Left ventricle myocardium inferior (tissue), 1 donor: ENCODE measurements at regions not wholly inside any gene's neighbourhood (a gene's known extent, or its start where the extent isn't known, plus 50 kb on each side); places are given as distances from the start of the nearest gene placed in this dataset.
A peak's percentile ranks its signal among the peaks of the same experiment; 100 is the strongest.

Source experiments
- DNase-seq: peaks from one replicate; pipeline ENCODE4 v3.0.0-alpha.2; 2020
- H3K27ac ChIP-seq: fragments of 200-600 bp; replicated peaks from 2 replicates; pipeline ENCODE4 v1.8.0; 2021
- H3K27me3 ChIP-seq: fragments of 200-600 bp; 2 replicates; pipeline ENCODE4 v1.8.0; 2021; ENCODE audit warnings: low read depth
- H3K36me3 ChIP-seq: fragments of 200-600 bp; 2 replicates; pipeline ENCODE4 v1.8.0; 2021
- H3K4me1 ChIP-seq: fragments of 200-600 bp; 2 replicates; pipeline ENCODE4 v1.8.0; 2021
- H3K4me3 ChIP-seq: fragments of 200-600 bp; 2 replicates; pipeline ENCODE4 v1.8.0; 2021; ENCODE audit warnings: mild to moderate bottlenecking, moderate library complexity
- H3K9me3 ChIP-seq: fragments of 200-600 bp; replicated peaks from 2 replicates; pipeline ENCODE4 v1.8.0; 2021
- intact Hi-C: fragments of 100-400 bp; cut with micrococcal nuclease; formaldehyde crosslinking; loops from one replicate; pipeline ENCODE4 v1.11.0; 2022
- TF ChIP-seq, protein P1 (sequence below): fragments of 200-600 bp; IDR thresholded peaks from 2 replicates; pipeline ENCODE4 v1.8.0; 2021; ENCODE audit warnings: antibody characterized with exemption, mild to moderate bottlenecking, borderline replicate concordance
- donor health status: DM: no; HTN: yes; CAD: no; lungs with severe emphysema.

DNA sequence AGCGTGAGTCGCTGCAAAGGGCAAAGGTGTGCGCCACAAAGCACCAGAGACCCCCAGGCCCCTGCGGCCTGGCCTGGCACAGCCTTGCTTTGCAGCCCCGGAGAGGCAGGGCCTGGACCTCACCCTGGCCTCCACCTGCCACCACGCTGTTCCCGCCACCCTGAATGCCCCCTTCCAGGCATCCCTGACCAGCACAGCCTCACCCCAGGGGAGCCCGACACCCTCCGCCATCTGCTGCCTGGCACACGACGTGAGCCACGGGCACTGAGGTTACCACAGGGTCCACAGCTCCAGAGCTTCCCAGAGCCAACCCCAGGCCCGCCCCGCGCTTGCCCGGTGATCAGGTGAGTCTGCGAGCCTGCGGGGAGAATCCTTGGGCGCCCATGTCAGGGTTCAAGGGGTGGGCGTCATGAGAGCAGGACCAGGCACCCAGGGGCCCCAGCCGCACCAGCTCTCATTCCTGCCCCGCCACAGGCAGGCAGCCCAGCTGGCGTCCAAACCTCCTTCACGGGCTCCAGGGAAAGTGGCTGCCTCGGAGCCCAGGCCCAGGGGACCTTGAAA is 171.3 kb downstream of the BRD1 start:
- H3K4me1 ChIP-seq = peaks cover 35% of the 10 kb centered on the region
- peaks cover 44% of the 10 kb centered on the region for H3K27me3 ChIP-seq
- no peak for DNase-seq
- TF ChIP-seq, protein P1, sequence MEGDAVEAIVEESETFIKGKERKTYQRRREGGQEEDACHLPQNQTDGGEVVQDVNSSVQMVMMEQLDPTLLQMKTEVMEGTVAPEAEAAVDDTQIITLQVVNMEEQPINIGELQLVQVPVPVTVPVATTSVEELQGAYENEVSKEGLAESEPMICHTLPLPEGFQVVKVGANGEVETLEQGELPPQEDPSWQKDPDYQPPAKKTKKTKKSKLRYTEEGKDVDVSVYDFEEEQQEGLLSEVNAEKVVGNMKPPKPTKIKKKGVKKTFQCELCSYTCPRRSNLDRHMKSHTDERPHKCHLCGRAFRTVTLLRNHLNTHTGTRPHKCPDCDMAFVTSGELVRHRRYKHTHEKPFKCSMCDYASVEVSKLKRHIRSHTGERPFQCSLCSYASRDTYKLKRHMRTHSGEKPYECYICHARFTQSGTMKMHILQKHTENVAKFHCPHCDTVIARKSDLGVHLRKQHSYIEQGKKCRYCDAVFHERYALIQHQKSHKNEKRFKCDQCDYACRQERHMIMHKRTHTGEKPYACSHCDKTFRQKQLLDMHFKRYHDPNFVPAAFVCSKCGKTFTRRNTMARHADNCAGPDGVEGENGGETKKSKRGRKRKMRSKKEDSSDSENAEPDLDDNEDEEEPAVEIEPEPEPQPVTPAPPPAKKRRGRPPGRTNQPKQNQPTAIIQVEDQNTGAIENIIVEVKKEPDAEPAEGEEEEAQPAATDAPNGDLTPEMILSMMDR = no peak
- no peaks in the 10 kb centered on the region for H3K36me3 ChIP-seq
- H3K9me3 ChIP-seq = peaks cover 9% of the 10 kb centered on the region
- peak overlapping the region; percentile 91 for H3K27ac ChIP-seq
- H3K4me3 ChIP-seq = peak overlapping the region; percentile 70
- intact Hi-C loops = no loop called here

DNA sequence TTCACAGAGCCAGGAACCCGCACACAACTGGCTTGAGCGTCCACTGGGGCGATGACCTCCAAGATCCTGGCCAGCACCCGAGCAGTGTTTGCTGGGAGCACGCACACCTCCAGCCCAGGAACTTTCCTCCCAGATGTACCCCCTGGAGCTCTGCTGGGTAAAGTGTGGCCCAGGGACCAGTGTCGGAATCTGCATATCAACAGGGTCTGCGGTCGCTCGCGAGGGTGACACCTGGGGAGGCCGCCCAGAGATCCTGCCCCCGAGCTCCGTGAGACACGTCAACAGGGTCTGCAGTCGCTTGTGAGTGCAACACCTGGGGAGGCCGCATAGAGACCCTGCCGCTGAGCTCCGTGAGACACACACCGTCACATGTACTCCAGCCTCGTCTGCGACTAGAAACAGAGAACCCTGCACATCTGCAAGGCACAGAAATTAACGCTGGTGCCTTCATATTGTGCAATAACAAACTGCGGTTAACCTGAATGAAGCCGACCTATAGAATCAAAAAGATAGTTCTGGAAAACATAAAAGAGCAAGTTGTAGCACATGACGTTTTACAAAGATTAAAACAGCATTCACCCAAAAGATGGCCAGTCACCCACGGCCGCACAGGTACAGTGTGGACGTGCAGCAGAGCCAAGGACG is 172.4 kb downstream of the BRD1 start:
- Histone ChIP-seq H3K27ac (no peak overlapping the region), H3K4me3 (peak overlapping the region; percentile 70), H3K27me3 (peaks cover 41% of the 10 kb centered on the region), H3K4me1 (peaks cover 35% of the 10 kb centered on the region), H3K9me3 (peaks cover 14% of the 10 kb centered on the region), H3K36me3 (no peaks in the 10 kb centered on the region)
- DNase-seq = no peak
- TF ChIP-seq, protein P1 = no peak
- intact Hi-C loops = no loop called here

DNA sequence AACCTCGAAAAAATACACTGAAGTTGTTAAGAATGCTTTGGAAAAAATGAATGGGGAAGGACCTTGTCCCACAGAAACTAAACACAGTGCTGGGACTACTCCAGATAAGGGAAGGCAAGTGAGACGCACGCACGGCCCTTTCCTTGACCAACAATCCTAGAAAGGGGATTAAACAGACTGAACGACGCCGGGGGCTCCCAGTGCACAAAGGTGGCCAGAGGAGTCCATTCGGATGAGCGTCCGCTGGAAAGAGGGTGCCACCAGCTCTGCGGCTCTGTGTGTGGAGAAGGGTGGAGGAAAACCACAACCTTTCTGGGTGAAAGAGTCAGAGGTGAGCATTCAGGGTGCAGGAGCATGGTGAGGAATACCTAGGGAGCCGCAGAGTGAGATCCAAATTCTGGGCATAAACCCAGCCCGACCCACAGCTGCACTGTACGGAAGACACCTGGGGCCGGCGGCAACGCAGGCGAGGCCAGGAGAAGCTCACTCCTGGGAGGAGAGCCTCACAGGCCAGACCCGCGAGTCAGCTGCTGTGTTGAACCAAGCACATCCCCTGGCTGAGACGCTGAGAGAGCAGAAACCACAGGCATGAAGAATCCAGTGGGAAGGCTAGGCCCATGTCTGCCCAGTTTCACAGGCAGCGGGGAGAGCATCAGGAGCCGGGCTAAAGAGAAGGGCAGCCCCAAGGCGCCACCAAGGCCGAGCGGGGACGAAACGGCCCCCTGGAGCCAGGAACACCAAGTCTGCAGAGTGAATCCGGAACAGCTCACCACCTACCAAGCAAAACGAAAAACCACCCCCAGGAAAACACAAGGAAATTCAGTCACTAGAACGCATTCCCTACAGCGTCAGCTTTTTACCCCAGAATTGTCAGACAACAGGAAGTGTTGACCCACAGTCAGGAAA is 177.1 kb downstream of the BRD1 start:
- no peak overlapping the region for H3K27ac ChIP-seq
- TF ChIP-seq, protein P1 = no peak
- H3K9me3 ChIP-seq = peaks cover 14% of the 10 kb centered on the region
- H3K36me3 ChIP-seq = no peaks in the 10 kb centered on the region
- intact Hi-C loops = no loop called here
- DNase-seq = peak; percentile 6
- peaks cover 54% of the 10 kb centered on the region for H3K27me3 ChIP-seq
- no peak overlapping the region for H3K4me3 ChIP-seq
- H3K4me1 ChIP-seq = peaks cover 15% of the 10 kb centered on the region

DNA sequence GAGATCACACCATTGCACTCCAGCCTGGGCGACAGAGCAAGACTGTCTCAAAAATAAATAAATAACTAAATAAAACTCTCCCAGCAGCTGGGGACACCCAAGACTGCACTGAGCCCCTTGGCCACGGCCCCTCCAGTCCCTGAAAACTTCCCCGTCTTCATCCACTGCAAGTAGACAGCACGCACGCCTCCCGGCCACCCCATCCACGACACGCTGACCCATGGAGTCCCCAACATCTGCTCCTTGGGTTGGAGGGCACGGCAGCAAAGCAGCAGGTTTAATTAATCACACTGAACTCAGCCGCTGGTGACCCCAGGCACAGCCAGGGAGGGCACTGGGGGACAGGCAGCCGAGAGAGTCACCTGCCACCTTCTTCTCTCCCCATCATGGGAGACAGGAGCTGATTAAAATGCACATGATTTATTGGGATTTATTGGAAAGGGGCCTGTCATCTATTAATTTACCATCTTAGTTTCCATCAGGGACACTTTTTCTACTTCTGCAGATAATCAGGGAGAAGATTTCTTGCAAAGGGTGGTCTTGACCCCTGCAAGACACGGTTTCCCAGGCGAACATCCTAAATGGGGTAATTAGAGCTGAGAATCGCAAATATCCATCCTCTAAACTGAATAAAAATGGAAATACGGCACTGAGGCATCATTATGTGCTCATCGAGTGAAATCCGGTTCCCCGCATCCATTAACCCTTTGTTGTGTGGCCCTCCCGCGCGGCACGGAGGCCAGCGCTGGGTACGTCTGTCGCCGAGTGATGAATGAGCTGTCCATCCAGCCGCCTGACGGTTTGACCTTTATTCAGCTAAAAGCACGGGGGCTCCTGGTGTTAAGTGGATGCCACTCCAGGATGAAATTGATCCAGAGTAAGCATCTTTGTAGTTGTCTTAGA is 178.3 kb downstream of the BRD1 start:
- H3K36me3 ChIP-seq = no peaks in the 10 kb centered on the region
- intact Hi-C loops = no loop called here
- peaks cover 52% of the 10 kb centered on the region for H3K27me3 ChIP-seq
- H3K27ac ChIP-seq = no peak overlapping the region
- H3K4me3 ChIP-seq = no peak overlapping the region
- no peak for DNase-seq
- H3K4me1 ChIP-seq = peaks cover 5% of the 10 kb centered on the region
- TF ChIP-seq, protein P1 = no peak
- H3K9me3 ChIP-seq = peaks cover 14% of the 10 kb centered on the region

DNA sequence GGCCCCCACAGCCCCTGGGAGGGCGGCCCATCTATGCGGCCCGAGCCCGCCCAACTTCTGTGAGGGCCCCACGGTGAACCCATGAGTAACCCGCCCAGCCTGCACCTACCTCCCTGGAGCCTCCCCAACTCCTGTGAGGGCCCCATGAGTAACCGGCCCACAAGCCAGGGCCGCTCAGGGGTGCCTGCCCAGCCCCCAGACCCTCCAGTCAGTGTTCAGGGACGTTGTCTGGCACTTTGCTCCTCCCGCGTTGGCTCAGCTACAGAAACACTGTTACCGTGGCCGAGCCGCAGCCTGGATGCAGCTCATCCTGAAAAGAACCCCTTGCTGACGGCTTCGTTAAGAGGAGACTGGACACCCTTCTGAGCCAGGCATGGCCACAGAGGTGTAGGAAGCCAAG is 179.6 kb downstream of the BRD1 start:
- Histone ChIP-seq H3K9me3 (peaks cover 14% of the 10 kb centered on the region), H3K27me3 (peaks cover 52% of the 10 kb centered on the region), H3K36me3 (no peaks in the 10 kb centered on the region), H3K4me3 (no peak overlapping the region), H3K27ac (no peak overlapping the region), H3K4me1 (peaks cover 5% of the 10 kb centered on the region)
- TF ChIP-seq, protein P1 = no peak
- intact Hi-C loops = no loop called here
- no peak for DNase-seq
